IMR-90 (cell line): ENCODE measurements at regions not wholly inside any gene's neighbourhood (a gene's known extent, or its start where the extent isn't known, plus 50 kb on each side); places are given as distances from the start of the nearest gene placed in this dataset.

ENCODE experiments used
- CTCF ChIP-seq: conservative IDR thresholded peaks from 2 replicates; pipeline ENCODE4 v1.5.1; 2012; ENCODE audit warnings: mild to moderate bottlenecking, low read depth, low read length, improper control_type of control experiment
- MAFK ChIP-seq: IDR thresholded peaks from 2 replicates; pipeline ENCODE4 v1.6.1; 2012; ENCODE audit warnings: low read depth, low read length, improper control_type of control experiment
- MAZ ChIP-seq: IDR thresholded peaks from 2 replicates; pipeline ENCODE4 v1.6.1; 2012; ENCODE audit warnings: low read depth, mild to moderate bottlenecking, low read length, improper control_type of control experiment, moderate library complexity, borderline replicate concordance
- NFE2L2 ChIP-seq: fragments of 150-350 bp; IDR thresholded peaks from 2 replicates; pipeline ENCODE4 v1.6.1; 2016; ENCODE audit warnings: low read depth, mild to moderate bottlenecking, low read length
- POLR2A ChIP-seq: IDR thresholded peaks from 2 replicates; pipeline ENCODE4 v1.6.1; 2012; ENCODE audit warnings: mild to moderate bottlenecking, low read depth, low read length
- RAD21 ChIP-seq: IDR thresholded peaks from 2 replicates; pipeline ENCODE4 v1.6.1; 2012; ENCODE audit warnings: low read length, improper control_type of control experiment

GRCh38 chr20:47993817-47994216, 208.5 kb upstream of the SULF2 start:
- no peak for TF ChIP-seq MAFK
- TF ChIP-seq CTCF = no peak
- no peak for TF ChIP-seq MAZ
- TF ChIP-seq POLR2A = no peak
- no peak for TF ChIP-seq RAD21
- no peak for TF ChIP-seq NFE2L2
